ENCODE measurements at regions not wholly inside any gene's neighbourhood (a gene's known extent, or its start where the extent isn't known, plus 50 kb on each side); places are given as distances from the start of the nearest gene placed in this dataset.

GRCh38 chr9:78668148-78668832 is 371.4 kb downstream of the PSAT1 start:
- no peaks in the 10 kb centered on the region for H3K4me1 Mint-ChIP-seq
- ChIA-PET CTCF (no interaction called here), POLR2A (no interaction called here)
- H3K9me3 Mint-ChIP-seq: no peaks in the 10 kb centered on the region
- intact Hi-C loops (cut with micrococcal nuclease): no loop called here
- DNase-seq (no peak), ATAC-seq (ENCODE audit: low read depth) (no peak)
- H3K4me3 Mint-ChIP-seq: no peak overlapping the region
- no peak overlapping the region for H3K27ac Mint-ChIP-seq
- H3K36me3 Mint-ChIP-seq (ENCODE audit: low read depth): no peaks in the 10 kb centered on the region
- TF ChIP-seq, protein P1, sequence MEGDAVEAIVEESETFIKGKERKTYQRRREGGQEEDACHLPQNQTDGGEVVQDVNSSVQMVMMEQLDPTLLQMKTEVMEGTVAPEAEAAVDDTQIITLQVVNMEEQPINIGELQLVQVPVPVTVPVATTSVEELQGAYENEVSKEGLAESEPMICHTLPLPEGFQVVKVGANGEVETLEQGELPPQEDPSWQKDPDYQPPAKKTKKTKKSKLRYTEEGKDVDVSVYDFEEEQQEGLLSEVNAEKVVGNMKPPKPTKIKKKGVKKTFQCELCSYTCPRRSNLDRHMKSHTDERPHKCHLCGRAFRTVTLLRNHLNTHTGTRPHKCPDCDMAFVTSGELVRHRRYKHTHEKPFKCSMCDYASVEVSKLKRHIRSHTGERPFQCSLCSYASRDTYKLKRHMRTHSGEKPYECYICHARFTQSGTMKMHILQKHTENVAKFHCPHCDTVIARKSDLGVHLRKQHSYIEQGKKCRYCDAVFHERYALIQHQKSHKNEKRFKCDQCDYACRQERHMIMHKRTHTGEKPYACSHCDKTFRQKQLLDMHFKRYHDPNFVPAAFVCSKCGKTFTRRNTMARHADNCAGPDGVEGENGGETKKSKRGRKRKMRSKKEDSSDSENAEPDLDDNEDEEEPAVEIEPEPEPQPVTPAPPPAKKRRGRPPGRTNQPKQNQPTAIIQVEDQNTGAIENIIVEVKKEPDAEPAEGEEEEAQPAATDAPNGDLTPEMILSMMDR (IDR thresholded peaks at IDR 0.05): no peak
- no peaks in the 10 kb centered on the region for H3K27me3 Mint-ChIP-seq

GRCh38 chr9:78669591-78669990 is 372.7 kb downstream of the PSAT1 start:
- Mint-ChIP-seq H3K4me1 (no peaks in the 10 kb centered on the region), H3K27me3 (no peaks in the 10 kb centered on the region), H3K4me3 (no peak overlapping the region), H3K36me3 (ENCODE audit: low read depth) (no peaks in the 10 kb centered on the region), H3K9me3 (no peaks in the 10 kb centered on the region), H3K27ac (no peak overlapping the region)
- DNase-seq (no peak), ATAC-seq (ENCODE audit: low read depth) (no peak)
- intact Hi-C loops (cut with micrococcal nuclease): no loop called here
- CTCF ChIA-PET: no interaction called here
- TF ChIP-seq, protein P1 (IDR thresholded peaks at IDR 0.05): no peak
- POLR2A ChIA-PET: no interaction called here

GRCh38 chr9:78671785-78672184 is 374.9 kb downstream of the PSAT1 start:
- TF ChIP-seq, protein P1 (IDR thresholded peaks at IDR 0.05): no peak
- Mint-ChIP-seq H3K9me3 (no peaks in the 10 kb centered on the region), H3K27ac (no peak overlapping the region), H3K4me1 (no peaks in the 10 kb centered on the region), H3K27me3 (no peaks in the 10 kb centered on the region), H3K4me3 (no peak overlapping the region), H3K36me3 (ENCODE audit: low read depth) (no peaks in the 10 kb centered on the region)
- intact Hi-C loops (cut with micrococcal nuclease): no loop called here
- no peak for ATAC-seq (ENCODE audit: low read depth)
- ChIA-PET POLR2A (no interaction called here), CTCF (no interaction called here)
- no peak for DNase-seq

- H3K9me3 Mint-ChIP-seq: no peaks in the 10 kb centered on the region
- intact Hi-C loops (cut with micrococcal nuclease): no loop called here
- ChIA-PET POLR2A (no interaction called here), CTCF (no interaction called here)
- H3K27ac Mint-ChIP-seq: no peak overlapping the region
- no peaks in the 10 kb centered on the region for H3K36me3 Mint-ChIP-seq (ENCODE audit: low read depth)
- no peak for ATAC-seq (ENCODE audit: low read depth)
- no peak for DNase-seq
- H3K4me3 Mint-ChIP-seq: no peak overlapping the region
- H3K4me1 Mint-ChIP-seq: no peaks in the 10 kb centered on the region
- TF ChIP-seq, protein P1 (IDR thresholded peaks at IDR 0.05): no peak
- H3K27me3 Mint-ChIP-seq: no peaks in the 10 kb centered on the region
Measured at GRCh38 chr9:78674874-78675273, 377.9 kb downstream of the PSAT1 start.

DNA sequence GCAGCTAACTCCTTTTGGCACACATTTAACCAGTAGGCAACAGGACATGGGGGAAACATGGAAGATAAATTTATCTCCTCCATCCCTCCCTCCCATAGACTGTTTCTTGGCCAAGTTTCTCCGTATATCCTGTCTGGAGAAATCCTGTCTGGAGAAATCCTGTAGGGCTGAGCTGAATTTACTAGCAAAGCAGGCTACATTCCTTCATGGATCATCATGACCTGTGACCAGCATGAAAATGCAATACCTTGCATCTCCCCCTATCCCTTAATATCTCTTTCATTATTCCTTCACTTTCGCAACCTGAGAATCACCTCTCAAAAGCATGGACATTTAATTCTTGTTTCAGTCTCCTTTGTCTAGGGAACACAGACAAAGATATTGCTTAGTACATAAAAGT is 379.1 kb downstream of the PSAT1 start:
- POLR2A ChIA-PET: no interaction called here
- CTCF ChIA-PET: no interaction called here
- Mint-ChIP-seq H3K27ac (no peak overlapping the region), H3K27me3 (no peaks in the 10 kb centered on the region), H3K4me1 (no peaks in the 10 kb centered on the region), H3K36me3 (ENCODE audit: low read depth) (no peaks in the 10 kb centered on the region), H3K9me3 (no peaks in the 10 kb centered on the region), H3K4me3 (no peak overlapping the region)
- intact Hi-C loops (cut with micrococcal nuclease): no loop called here
- DNase-seq: no peak
- ATAC-seq (ENCODE audit: low read depth): no peak
- TF ChIP-seq, protein P1 (IDR thresholded peaks at IDR 0.05): no peak
